ENCODE measurements at regions not wholly inside any gene's neighbourhood (a gene's known extent, or its start where the extent isn't known, plus 50 kb on each side); places are given as distances from the start of the nearest gene placed in this dataset.

GRCh38 chr9:121563881-121564460, 64.3 kb upstream of the GGTA1 start:
- TF ChIP-seq POLR2A (IDR thresholded peaks at IDR 0.05; ENCODE audit: low read length) (no peak), GATA1 (IDR thresholded peaks at IDR 0.05; ENCODE audit: low read depth, low read length) (no peak)

GRCh38 chr9:121564504-121565260, 65.0 kb upstream of the GGTA1 start:
- DNase-seq = no peak
- TF ChIP-seq GATA1 (IDR thresholded peaks at IDR 0.05; ENCODE audit: low read depth, low read length) (no peak), POLR2A (IDR thresholded peaks at IDR 0.05; ENCODE audit: low read length) (no peak)

More at GRCh38 chr9:121563881-121564460, 64.3 kb upstream of the GGTA1 start:
- DNase-seq = no peak

GRCh38 chr9:121566481-121567465, 67.1 kb upstream of the GGTA1 start:
- TF ChIP-seq GATA1 (IDR thresholded peaks at IDR 0.05; ENCODE audit: low read depth, low read length) (no peak), POLR2A (IDR thresholded peaks at IDR 0.05; ENCODE audit: low read length) (no peak)
- DNase-seq = no peak

GRCh38 chr9:121567500-121568342, 68.1 kb upstream of the GGTA1 start:
- TF ChIP-seq POLR2A (IDR thresholded peaks at IDR 0.05; ENCODE audit: low read length) (no peak), GATA1 (IDR thresholded peaks at IDR 0.05; ENCODE audit: low read depth, low read length) (no peak)
- no peak for DNase-seq

- no peak for DNase-seq
Measured at GRCh38 chr9:121568343-121569265, 69.0 kb upstream of the GGTA1 start.

GRCh38 chr9:121569266-121569648, 69.6 kb upstream of the GGTA1 start:
- TF ChIP-seq GATA1 (IDR thresholded peaks at IDR 0.05; ENCODE audit: low read depth, low read length) (no peak), POLR2A (IDR thresholded peaks at IDR 0.05; ENCODE audit: low read length) (no peak)

More at GRCh38 chr9:121568343-121569265, 69.0 kb upstream of the GGTA1 start:
- TF ChIP-seq POLR2A (IDR thresholded peaks at IDR 0.05; ENCODE audit: low read length) = no peak
- no peak for TF ChIP-seq GATA1 (IDR thresholded peaks at IDR 0.05; ENCODE audit: low read depth, low read length)

GRCh38 chr9:121572581-121572980, 72.9 kb upstream of the GGTA1 start:
- no peak for DNase-seq
- TF ChIP-seq POLR2A (IDR thresholded peaks at IDR 0.05; ENCODE audit: low read length) = no peak
- no peak for TF ChIP-seq GATA1 (IDR thresholded peaks at IDR 0.05; ENCODE audit: low read depth, low read length)

More at GRCh38 chr9:121569266-121569648, 69.6 kb upstream of the GGTA1 start:
- DNase-seq = no peak

GRCh38 chr9:121573717-121574485, 74.3 kb upstream of the GGTA1 start:
- TF ChIP-seq POLR2A (IDR thresholded peaks at IDR 0.05; ENCODE audit: low read length) = no peak
- TF ChIP-seq GATA1 (IDR thresholded peaks at IDR 0.05; ENCODE audit: low read depth, low read length) = no peak
- no peak for DNase-seq

GRCh38 chr9:121574774-121575519, 75.3 kb upstream of the GGTA1 start:
- no peak for DNase-seq
- TF ChIP-seq GATA1 (IDR thresholded peaks at IDR 0.05; ENCODE audit: low read depth, low read length) = no peak
- no peak for TF ChIP-seq POLR2A (IDR thresholded peaks at IDR 0.05; ENCODE audit: low read length)

- TF ChIP-seq POLR2A (IDR thresholded peaks at IDR 0.05; ENCODE audit: low read length) = no peak
- no peak for TF ChIP-seq GATA1 (IDR thresholded peaks at IDR 0.05; ENCODE audit: low read depth, low read length)
Measured at GRCh38 chr9:121576281-121577075, 75.0 kb upstream of the DAB2IP start.

More at GRCh38 chr9:121576281-121577075, 75.0 kb upstream of the DAB2IP start:
- no peak for DNase-seq
